ENCODE measurements at regions not wholly inside any gene's neighbourhood (a gene's known extent, or its start where the extent isn't known, plus 50 kb on each side); places are given as distances from the start of the nearest gene placed in this dataset.

GRCh38 chr12:124506832-124507153 is 60.6 kb downstream of the NCOR2 start:
- Mint-ChIP-seq H3K27ac (peak overlapping the region in 1 of 2 donors; percentile 14), H3K9me3 (no peaks in the 10 kb centered on the region), H3K36me3 (no peaks in the 10 kb centered on the region)
- ATAC-seq, result no peak
- DNase-seq (ENCODE audit: low spot score in 2 of 2), result no peak

DNA sequence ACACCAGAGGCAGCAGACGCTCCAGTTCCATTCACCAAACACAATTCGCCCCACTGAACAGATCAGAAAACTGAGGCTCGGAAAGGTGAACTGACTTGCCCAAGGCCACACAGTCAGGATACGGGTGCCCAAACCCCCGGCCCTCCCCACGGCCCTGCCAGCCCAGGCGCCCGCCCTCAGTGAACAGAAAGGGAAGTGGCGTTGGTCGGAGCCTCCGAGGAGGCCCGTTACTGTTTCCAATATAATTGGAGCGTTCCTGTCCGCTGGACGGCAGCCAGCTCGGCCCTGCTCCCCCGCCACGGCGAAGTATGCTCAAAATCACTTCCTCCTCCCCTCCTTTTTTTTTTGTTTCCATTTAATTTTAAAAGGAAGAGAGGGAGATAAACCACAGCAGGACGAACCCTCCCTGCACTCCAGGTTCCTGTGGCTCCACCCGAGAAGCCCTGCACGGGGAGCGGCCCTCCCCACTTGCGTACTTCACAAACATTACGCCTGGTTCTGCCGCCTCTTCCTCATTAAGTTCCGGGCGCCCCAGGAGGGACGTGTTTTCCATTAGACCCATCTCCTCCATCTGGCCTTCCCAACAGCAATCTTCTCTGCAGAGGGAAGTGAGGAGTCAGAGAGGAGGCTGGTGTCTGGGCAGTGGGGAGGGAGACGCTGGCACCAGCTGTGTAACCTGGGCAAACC is 61.1 kb downstream of the NCOR2 start:
- H3K36me3 Mint-ChIP-seq, result no peaks in the 10 kb centered on the region
- peak overlapping the region; percentile 14 to 79 for H3K27ac Mint-ChIP-seq
- DNase-seq (ENCODE audit: low spot score in 2 of 2) (no peak), ATAC-seq (no peak)
- no peaks in the 10 kb centered on the region for H3K9me3 Mint-ChIP-seq

GRCh38 chr12:124505001-124505818 is 62.2 kb downstream of the NCOR2 start:
- DNase-seq (ENCODE audit: low spot score in 2 of 2), result no peak
- no peaks in the 10 kb centered on the region for H3K9me3 Mint-ChIP-seq
- H3K36me3 Mint-ChIP-seq, result no peaks in the 10 kb centered on the region
- no peak overlapping the region for H3K27ac Mint-ChIP-seq
- no peak for ATAC-seq

- H3K36me3 Mint-ChIP-seq, result no peaks in the 10 kb centered on the region
- H3K27ac Mint-ChIP-seq, result no peak overlapping the region
- DNase-seq (ENCODE audit: low spot score in 2 of 2), result no peak
- H3K9me3 Mint-ChIP-seq, result no peaks in the 10 kb centered on the region
- ATAC-seq, result no peak
These were observed 63.0 kb downstream of the NCOR2 start for GRCh38 chr12:124504273-124505000.

GRCh38 chr12:124503305-124503704 is 64.1 kb downstream of the NCOR2 start:
- no peak for DNase-seq (ENCODE audit: low spot score in 2 of 2)
- no peaks in the 10 kb centered on the region for H3K36me3 Mint-ChIP-seq
- H3K27ac Mint-ChIP-seq, result peak overlapping the region in 1 of 2 donors; percentile 51
- no peak for ATAC-seq
- no peaks in the 10 kb centered on the region for H3K9me3 Mint-ChIP-seq

DNA sequence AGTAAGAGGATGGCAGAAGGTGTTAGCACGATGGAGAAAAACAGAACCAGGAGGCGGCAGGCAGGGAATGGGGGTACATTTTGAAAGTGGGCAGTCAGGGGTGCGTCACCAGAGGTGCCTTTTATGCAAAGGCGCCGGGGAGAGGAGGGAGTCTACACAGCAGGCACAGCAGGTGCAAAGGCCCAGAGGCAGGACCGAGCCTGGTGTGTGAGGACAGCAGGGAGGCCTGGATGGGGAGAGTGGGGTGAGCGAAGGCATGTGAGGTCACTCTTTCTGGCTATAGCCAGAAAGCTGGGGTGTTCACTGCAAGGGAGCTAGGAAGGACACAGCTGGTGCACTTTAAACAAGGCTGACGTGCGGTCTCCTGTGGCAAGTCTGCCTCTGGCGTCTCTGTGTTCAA is 65.0 kb downstream of the NCOR2 start:
- H3K27ac Mint-ChIP-seq, result no peak overlapping the region
- no peaks in the 10 kb centered on the region for H3K9me3 Mint-ChIP-seq
- H3K36me3 Mint-ChIP-seq, result no peaks in the 10 kb centered on the region
- DNase-seq (ENCODE audit: low spot score in 2 of 2) (no peak), ATAC-seq (no peak)

- H3K9me3 Mint-ChIP-seq, result no peaks in the 10 kb centered on the region
- H3K27ac Mint-ChIP-seq, result no peak overlapping the region
- ATAC-seq (no peak), DNase-seq (ENCODE audit: low spot score in 2 of 2) (no peak)
- no peaks in the 10 kb centered on the region for H3K36me3 Mint-ChIP-seq
These were observed 65.6 kb downstream of the NCOR2 start for GRCh38 chr12:124501827-124502226.

DNA sequence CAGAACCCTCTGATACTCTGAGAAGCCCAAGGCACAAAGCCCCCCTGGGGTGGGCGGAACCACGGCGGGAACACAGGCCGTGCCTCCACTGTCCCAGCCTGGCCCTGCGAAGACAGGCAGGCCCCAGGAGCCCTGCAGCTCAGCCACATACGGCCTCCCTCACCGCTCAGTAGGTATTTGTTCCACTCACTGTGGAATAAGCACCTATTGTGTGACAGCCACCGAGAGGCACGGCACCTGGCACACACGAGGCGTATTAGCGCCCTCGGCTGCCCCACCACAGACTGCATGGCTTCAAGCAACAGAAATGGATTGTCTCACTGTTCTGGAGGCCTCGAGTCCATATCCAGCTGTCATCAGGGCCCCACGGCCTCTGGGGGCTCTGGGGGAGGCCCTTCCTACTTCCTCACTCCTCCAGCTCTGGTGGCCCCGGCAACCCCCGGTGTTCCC is 66.3 kb downstream of the NCOR2 start:
- Mint-ChIP-seq H3K9me3 (no peaks in the 10 kb centered on the region), H3K36me3 (no peaks in the 10 kb centered on the region), H3K27ac (peak overlapping the region in 1 of 2 donors; percentile 52)
- ATAC-seq (peak; percentile 9 to 18), DNase-seq (ENCODE audit: low spot score in 2 of 2) (no peak)

- Mint-ChIP-seq H3K27ac (peak overlapping the region; percentile 8 to 79), H3K36me3 (no peaks in the 10 kb centered on the region), H3K9me3 (no peaks in the 10 kb centered on the region)
- DNase-seq (ENCODE audit: low spot score in 2 of 2) (no peak), ATAC-seq (no peak)
These were observed 67.5 kb downstream of the NCOR2 start for GRCh38 chr12:124499898-124500244.

- no peaks in the 10 kb centered on the region for H3K9me3 Mint-ChIP-seq
- no peak for DNase-seq (ENCODE audit: low spot score in 2 of 2)
- peak overlapping the region; percentile 8 to 79 for H3K27ac Mint-ChIP-seq
- ATAC-seq, result no peak
- no peaks in the 10 kb centered on the region for H3K36me3 Mint-ChIP-seq
These were observed 68.1 kb downstream of the NCOR2 start for GRCh38 chr12:124499190-124499753.

DNA sequence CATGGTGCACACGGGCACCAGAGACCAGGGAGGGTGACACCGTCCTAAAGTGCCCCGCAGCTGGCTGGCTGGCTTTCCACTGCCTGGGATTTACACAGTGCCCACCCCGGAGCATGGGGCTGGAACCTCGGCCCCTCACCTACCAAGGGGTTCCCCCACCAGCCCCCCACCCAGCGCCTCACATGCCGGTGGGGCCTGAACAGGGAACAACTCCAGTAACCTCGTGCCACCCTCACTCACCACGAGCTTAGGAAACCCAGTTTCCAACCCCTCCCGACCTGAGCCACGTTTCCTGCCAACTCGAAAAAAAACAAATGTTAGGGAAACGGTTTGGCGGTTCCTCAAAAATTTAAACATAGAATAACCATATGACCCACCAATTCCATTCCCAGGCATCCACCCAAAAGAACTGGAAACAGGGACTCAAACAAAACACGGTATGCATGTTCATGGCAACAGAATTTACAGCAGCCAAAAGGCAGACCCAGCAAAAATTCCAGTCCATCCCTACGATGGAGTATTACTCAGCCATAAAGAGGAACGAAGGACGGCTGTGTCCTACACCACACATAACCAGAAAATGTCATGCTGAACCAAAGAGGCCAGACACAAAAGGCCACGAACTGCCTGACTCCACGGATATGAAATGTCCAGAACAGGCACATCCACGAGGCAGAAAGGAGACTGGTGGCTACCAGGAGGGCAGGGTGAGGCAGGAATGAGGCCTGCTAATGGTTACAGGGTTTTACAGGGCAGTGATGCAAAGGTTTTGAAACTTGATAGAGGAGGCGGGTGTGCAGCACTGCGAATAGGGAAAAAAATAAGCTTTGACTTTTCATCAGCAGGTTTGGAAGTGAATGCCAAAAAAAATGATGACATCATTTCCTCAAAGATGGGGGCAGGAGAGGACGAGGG is 68.9 kb downstream of the NCOR2 start:
- ATAC-seq (no peak), DNase-seq (ENCODE audit: low spot score in 2 of 2) (no peak)
- no peaks in the 10 kb centered on the region for H3K9me3 Mint-ChIP-seq
- peak overlapping the region in 1 of 2 donors; percentile 69 for H3K27ac Mint-ChIP-seq
- H3K36me3 Mint-ChIP-seq, result no peaks in the 10 kb centered on the region

DNA sequence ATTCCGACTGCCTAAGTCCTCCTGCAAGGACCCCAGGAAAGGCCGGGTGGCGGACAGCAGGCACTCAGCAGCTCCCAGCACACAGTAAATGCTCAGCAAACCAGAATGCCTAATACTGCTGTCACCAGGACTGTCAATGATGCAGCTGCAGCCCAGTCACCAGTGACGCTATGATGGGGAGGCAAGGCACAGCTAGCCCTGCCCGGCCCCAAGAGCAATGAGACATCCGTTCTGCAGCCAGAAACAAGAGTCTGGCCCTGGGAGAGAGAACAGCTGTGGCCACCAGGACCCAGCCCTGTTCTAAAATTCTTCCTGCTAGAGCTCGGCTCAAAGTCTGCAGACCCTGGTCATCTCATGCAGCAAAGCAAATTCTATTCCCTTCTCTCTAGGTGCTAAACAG is 69.8 kb downstream of the NCOR2 start:
- no peak for ATAC-seq
- Mint-ChIP-seq H3K9me3 (no peaks in the 10 kb centered on the region), H3K27ac (no peak overlapping the region), H3K36me3 (no peaks in the 10 kb centered on the region)
- DNase-seq (ENCODE audit: low spot score in 2 of 2), result no peak

GRCh38 chr12:124497039-124497438 is 70.4 kb downstream of the NCOR2 start:
- Mint-ChIP-seq H3K9me3 (no peaks in the 10 kb centered on the region), H3K36me3 (no peaks in the 10 kb centered on the region), H3K27ac (no peak overlapping the region)
- ATAC-seq (no peak), DNase-seq (ENCODE audit: low spot score in 2 of 2) (no peak)

- Mint-ChIP-seq H3K27ac (no peak overlapping the region), H3K9me3 (no peaks in the 10 kb centered on the region), H3K36me3 (no peaks in the 10 kb centered on the region)
- ATAC-seq (no peak), DNase-seq (ENCODE audit: low spot score in 2 of 2) (no peak)
These were observed 70.8 kb downstream of the NCOR2 start for GRCh38 chr12:124496584-124496983.

GRCh38 chr12:124495194-124495983 is 72.0 kb downstream of the NCOR2 start:
- ATAC-seq, result no peak
- peak overlapping the region in 1 of 2 donors; percentile 71 for H3K27ac Mint-ChIP-seq
- no peaks in the 10 kb centered on the region for H3K9me3 Mint-ChIP-seq
- peaks cover 0 to 4% of the 10 kb centered on the region in 2 donors for H3K36me3 Mint-ChIP-seq
- DNase-seq (ENCODE audit: low spot score in 2 of 2), result no peak

- ATAC-seq (no peak), DNase-seq (ENCODE audit: low spot score in 2 of 2) (no peak)
- H3K27ac Mint-ChIP-seq, result peak overlapping the region in 1 of 2 donors; percentile 71
- no peaks in the 10 kb centered on the region for H3K9me3 Mint-ChIP-seq
- H3K36me3 Mint-ChIP-seq, result peaks cover 0 to 4% of the 10 kb centered on the region in 2 donors
These were observed 72.7 kb downstream of the NCOR2 start for GRCh38 chr12:124494751-124495129.
